GM12878 (cell line): ENCODE measurements at regions not wholly inside any gene's neighbourhood (a gene's known extent, or its start where the extent isn't known, plus 50 kb on each side); places are given as distances from the start of the nearest gene placed in this dataset.

ENCODE experiments used
- ATAC-seq: fragments of 200-7000 bp; cut with Tn5 transposase; 3 replicates; pipeline ENCODE4 v1.9.1; 2020; ENCODE audit warnings: mild to moderate bottlenecking, moderate library complexity
- BruUV-seq: library from RNA; stranded (reverse); fragments of 400-500 nt; replicated peaks from 2 replicates; lab custom pipeline; 2021; lab: Mats Ljungman, UMichigan
- CTCF ChIA-PET: fragments of 300-600 bp; sonication (Branson Sonifier 250); formaldehyde crosslinking; extraction: SDS; loops from one replicate; lab custom pipeline; 2021; ENCODE audit warnings: inconsistent platforms; lab: Yijun Ruan, JAX
- POLR2A ChIA-PET: fragments of 350-600 bp; formaldehyde crosslinking; extraction: SDS; loops from one replicate; lab custom pipeline; 2021; ENCODE audit warnings: inconsistent platforms; lab: Charles Lee
- RAD21 ChIA-PET: fragments of 300-600 bp; sonication (Branson Sonifier 250); formaldehyde crosslinking; loops from one replicate; lab custom pipeline; 2023; ENCODE audit warnings: antibody characterized with exemption; ENCODE audit not compliant: unreplicated experiment; lab: Charles Lee
- SMC1A ChIA-PET: fragments of 300-600 bp; sonication (Branson Sonifier 250); formaldehyde crosslinking; loops from one replicate; lab custom pipeline; 2023; ENCODE audit not compliant: unreplicated experiment, uncharacterized antibody; lab: Charles Lee
- DNase-seq: peaks from one replicate; pipeline ENCODE4 v3.0.0-alpha.2; 2011; ENCODE audit warnings: low read depth, low spot score
- FAIRE-seq: peaks from 3 replicates; lab custom pipeline; 2011; peaks lifted over from hg19 to GRCh38; lab: Jason Lieb, UNC
- H2AFZ ChIP-seq: 2 replicates; pipeline ENCODE4 v1.6.0; 2011; ENCODE audit warnings: low read depth, low read length, control low read depth; ENCODE audit not compliant: control insufficient read depth
- H3K27ac ChIP-seq: 2 replicates; pipeline ENCODE4 v1.5.1; 2011; ENCODE audit warnings: control low read depth; ENCODE audit not compliant: control insufficient read depth, insufficient read depth
- H3K27me3 ChIP-seq, 2 experiments: replicated peaks in 1 of 2; 2 replicates each; pipeline versions ENCODE4 v1.6.0 to v1.6.1; 2011; ENCODE audit warnings: low read length in 1 of 2; ENCODE audit not compliant: control insufficient read depth in 2 of 2, insufficient read depth in 2 of 2
- H3K36me3 ChIP-seq, 2 experiments: 2 replicates each; pipeline ENCODE4 v1.5.1; 2011; ENCODE audit warnings: low read length in 1 of 2; ENCODE audit not compliant: control insufficient read depth in 2 of 2, insufficient read depth in 2 of 2
- H3K4me1 ChIP-seq: 2 replicates; pipeline ENCODE4 v1.6.1; 2011; ENCODE audit warnings: mild to moderate bottlenecking, low read length, moderate library complexity, mixed read lengths; ENCODE audit not compliant: control insufficient read depth, insufficient read depth
- H3K4me2 ChIP-seq: 2 replicates; pipeline ENCODE4 v1.6.0; 2011; ENCODE audit warnings: control low read depth; ENCODE audit not compliant: control insufficient read depth, insufficient read depth
- H3K4me3 ChIP-seq: fragments of 200-600 bp; sonication (generic); 2 replicates; pipeline ENCODE4 v1.5.1; 2016
- H3K79me2 ChIP-seq: 2 replicates; pipeline ENCODE4 v1.6.0; 2011; ENCODE audit warnings: low read length; ENCODE audit not compliant: control insufficient read depth, insufficient read depth
- H3K9ac ChIP-seq: 2 replicates; pipeline ENCODE4 v1.8.0; 2011; ENCODE audit warnings: low read length, control low read depth, mixed read lengths; ENCODE audit not compliant: control insufficient read depth, insufficient read depth
- H3K9me3 ChIP-seq: replicated peaks from 3 replicates; pipeline ENCODE4 v1.5.1; 2011; ENCODE audit warnings: mild to moderate bottlenecking, low read length; ENCODE audit not compliant: control insufficient read depth, insufficient read depth
- H4K20me1 ChIP-seq: 2 replicates; pipeline ENCODE4 v1.6.0; 2011; ENCODE audit not compliant: control insufficient read depth, insufficient read depth
- E4F1 ChIP-seq: fragments of 450-650 bp; IDR thresholded peaks from 2 replicates; pipeline ENCODE4 v1.6.1; 2018; ENCODE audit warnings: borderline replicate concordance, mild to moderate bottlenecking; ENCODE audit not compliant: partially characterized antibody
- EZH2 ChIP-seq: IDR thresholded peaks from 2 replicates; pipeline ENCODE4 v1.6.1; 2012; ENCODE audit warnings: low read depth, mild to moderate bottlenecking, control low read depth, inconsistent platforms, low read length, borderline replicate concordance; ENCODE audit not compliant: control insufficient read depth
- IRF5 ChIP-seq: fragments of 450-650 bp; IDR thresholded peaks from 2 replicates; pipeline ENCODE4 v1.6.1; 2017; ENCODE audit warnings: borderline replicate concordance
- MEF2A ChIP-seq: IDR thresholded peaks from 2 replicates; pipeline ENCODE4 v1.6.1; 2011; ENCODE audit warnings: low read depth, mild to moderate bottlenecking, low read length, moderate library complexity; ENCODE audit not compliant: insufficient read depth
- NR2C1 ChIP-seq: fragments of 450-650 bp; IDR thresholded peaks from 2 replicates; pipeline ENCODE4 v1.6.1; 2017; ENCODE audit warnings: antibody characterized with exemption, mild to moderate bottlenecking, moderate library complexity
- SUZ12 ChIP-seq: fragments of 200-600 bp; sonication (generic); IDR thresholded peaks from one replicate; pipeline ENCODE4 v1.6.1; 2018; ENCODE audit warnings: antibody characterized with exemption, mild to moderate bottlenecking; ENCODE audit not compliant: unreplicated experiment
- TCF7 ChIP-seq: IDR thresholded peaks from 2 replicates; pipeline ENCODE4 v1.6.1; 2014; ENCODE audit warnings: antibody characterized with exemption, borderline replicate concordance
- ZNF622 ChIP-seq: fragments of 450-650 bp; IDR thresholded peaks from 2 replicates; pipeline ENCODE4 v1.6.1; 2017; ENCODE audit warnings: mild to moderate bottlenecking, inconsistent platforms
- WGBS: methylation state at CpG from one replicate; pipeline ENCODE4 v1.1.6; 2016; ENCODE audit warnings: low lambda C conversion rate; ENCODE audit not compliant: insufficient replicate concordance, insufficient coverage; ENCODE audit errors: missing lambda C conversion rate; 5-methylcytosine and 5-hydroxymethylcytosine counted together
- in situ Hi-C: fragments of 300-500 bp; cut with MboI; formaldehyde crosslinking; loops from 9 replicates; pipeline ENCODE4 v1.14.3; 2018; ENCODE audit warnings: mixed read lengths
- intact Hi-C: fragments of 100-400 bp; cut with micrococcal nuclease; formaldehyde crosslinking; loops from one replicate; pipeline ENCODE4 v1.14.2; 2022; ENCODE audit not compliant: unreplicated experiment

- 28% methylated on average over 14 of the region's 14 CpGs for WGBS
- BruUV-seq = no TSS peak
- ChIA-PET POLR2A (no interaction called here), SMC1A (no interaction called here), RAD21 (no interaction called here), CTCF (no interaction called here)
- Histone ChIP-seq H3K9ac (no peak overlapping the region), H3K79me2 (no peaks in the 10 kb centered on the region), H3K27me3 (peaks cover 0 to 1% of the 10 kb centered on the region in 2 experiments; a peak in 2 of 4 replicates), H3K4me1 (no peaks in the 10 kb centered on the region), H3K36me3 (no peaks in the 10 kb centered on the region), H2AFZ (no peak overlapping the region), H3K4me3 (no peak overlapping the region), H4K20me1 (no peaks in the 10 kb centered on the region), H3K4me2 (no peak overlapping the region), H3K9me3 (no peaks in the 10 kb centered on the region), H3K27ac (no peak overlapping the region)
- FAIRE-seq (no peak), DNase-seq (no peak), ATAC-seq (no peak)
- TF ChIP-seq TCF7 (no peak), E4F1 (no peak), EZH2 (no peak), NR2C1 (no peak), SUZ12 (no peak), IRF5 (no peak), MEF2A (no peak), ZNF622 (no peak)
- intact Hi-C loops = no loop called here
- in situ Hi-C loops = no loop called here
These were observed 161.4 kb upstream of the RPL38 start for GRCh38 chr17:74041869-74042640.
